ENCODE measurements at regions not wholly inside any gene's neighbourhood (a gene's known extent, or its start where the extent isn't known, plus 50 kb on each side); places are given as distances from the start of the nearest gene placed in this dataset.
"Not testable (repeated sequence)": the region's sequence is repeated elsewhere in the genome, so short reads cannot be mapped to it uniquely, and the experiment has no call there.

DNA sequence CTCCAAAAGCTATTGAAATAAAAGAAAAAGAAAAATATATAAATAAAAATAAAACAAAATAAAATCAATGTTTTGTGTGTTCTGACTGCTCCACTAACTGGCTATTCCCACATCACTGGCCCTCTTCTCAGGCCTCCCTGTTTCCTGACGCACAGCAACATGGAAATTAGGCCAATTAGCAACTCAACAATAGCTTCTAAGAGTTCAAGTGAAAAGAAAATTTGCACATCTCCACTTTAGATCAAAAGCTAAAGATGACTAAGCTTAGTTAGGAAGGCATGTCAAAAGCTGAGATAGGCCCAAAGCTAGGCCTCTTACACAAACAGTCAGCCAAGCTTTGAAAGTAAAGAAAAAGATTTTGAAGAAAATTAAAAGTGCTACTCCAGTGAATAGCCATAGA is 200.8 kb downstream of the DUSP6 start:
- no peak for DNase-seq

DNA sequence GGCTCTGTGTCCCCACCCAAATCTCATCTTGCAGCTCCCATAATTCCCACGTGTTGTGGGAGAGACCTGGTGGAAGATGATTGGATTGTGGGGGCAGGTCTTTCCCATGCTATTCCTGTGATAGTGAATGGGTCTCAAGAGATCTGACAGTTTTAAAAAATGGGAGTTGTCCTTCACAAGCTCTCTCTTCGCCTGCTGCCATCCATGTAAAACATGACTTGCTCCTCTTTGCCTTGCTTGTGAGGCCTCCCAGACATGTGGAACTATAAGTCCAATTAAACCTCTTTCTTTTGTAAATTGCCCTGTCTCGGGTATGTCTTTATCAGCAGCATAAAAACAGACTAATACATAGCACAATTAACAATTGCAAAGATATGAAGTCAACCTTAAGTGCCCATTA is 201.5 kb downstream of the DUSP6 start:
- not testable (repeated sequence) for DNase-seq

DNA sequence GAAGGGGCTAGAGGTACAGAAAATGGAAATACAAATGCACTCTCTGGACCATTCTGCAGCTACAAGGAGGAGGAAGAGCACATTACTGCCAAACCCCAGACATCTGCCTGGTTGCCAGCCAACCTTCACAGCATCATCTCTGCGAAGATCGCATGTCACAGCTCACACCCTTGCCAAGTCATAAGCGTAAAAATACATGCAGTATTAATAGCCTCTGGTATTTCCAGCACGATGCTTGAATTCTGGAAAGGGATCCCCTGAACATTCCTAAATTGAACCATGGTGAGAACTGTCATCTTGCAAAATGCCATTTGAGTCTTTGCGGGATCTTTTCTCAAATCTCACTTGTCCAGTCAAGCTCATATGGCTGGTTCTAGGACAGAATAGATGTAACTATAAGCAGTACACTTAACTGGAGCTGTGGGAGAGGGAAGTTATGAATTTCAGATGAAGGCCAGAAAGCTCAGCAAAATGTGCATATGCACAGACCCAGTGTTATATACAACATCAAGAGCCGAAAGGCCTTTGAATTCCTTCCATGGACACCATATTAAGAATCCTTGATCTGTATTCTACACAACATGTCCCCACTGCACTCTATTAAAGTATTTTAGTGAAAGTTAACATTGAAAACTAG is 211.6 kb downstream of the DUSP6 start:
- no peak for DNase-seq

DNA sequence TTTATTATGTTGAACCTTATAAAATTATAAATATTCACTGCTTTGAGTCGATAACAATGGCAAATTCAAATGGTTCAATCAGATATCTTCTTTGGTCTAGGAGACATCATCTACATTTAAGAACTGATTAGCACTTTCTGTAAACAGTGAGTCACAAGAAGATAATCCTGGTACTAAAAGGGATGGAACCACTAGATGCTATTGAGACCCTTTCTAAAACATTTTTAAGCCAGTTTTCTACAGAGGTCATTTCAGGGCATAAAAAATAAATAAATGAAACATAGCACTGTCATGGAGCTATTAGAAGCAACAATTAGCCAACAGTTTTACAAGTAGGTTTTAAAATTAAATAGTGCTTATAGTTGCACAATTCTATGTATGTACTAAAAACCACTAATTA is 212.2 kb downstream of the DUSP6 start:
- no peak for DNase-seq

DNA sequence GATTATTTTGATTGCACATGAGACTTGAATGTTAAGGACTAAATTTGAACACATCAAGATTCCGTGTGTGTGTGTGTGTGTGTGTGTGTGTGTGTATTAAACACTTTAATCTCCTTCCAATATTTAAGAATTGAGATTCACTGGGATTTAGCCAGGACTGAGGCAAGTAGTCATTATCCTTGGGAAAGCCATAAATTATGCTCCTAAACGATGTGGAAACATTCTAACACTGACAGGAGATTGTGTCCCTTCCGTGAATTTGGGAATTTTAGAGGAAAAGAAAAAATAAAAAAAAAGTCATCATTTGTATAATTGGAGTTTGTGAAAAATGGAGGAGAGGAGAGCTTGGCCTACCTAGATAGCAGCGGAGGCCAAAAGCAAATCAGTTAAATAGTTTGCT is 212.9 kb downstream of the DUSP6 start:
- no peak for DNase-seq

DNA sequence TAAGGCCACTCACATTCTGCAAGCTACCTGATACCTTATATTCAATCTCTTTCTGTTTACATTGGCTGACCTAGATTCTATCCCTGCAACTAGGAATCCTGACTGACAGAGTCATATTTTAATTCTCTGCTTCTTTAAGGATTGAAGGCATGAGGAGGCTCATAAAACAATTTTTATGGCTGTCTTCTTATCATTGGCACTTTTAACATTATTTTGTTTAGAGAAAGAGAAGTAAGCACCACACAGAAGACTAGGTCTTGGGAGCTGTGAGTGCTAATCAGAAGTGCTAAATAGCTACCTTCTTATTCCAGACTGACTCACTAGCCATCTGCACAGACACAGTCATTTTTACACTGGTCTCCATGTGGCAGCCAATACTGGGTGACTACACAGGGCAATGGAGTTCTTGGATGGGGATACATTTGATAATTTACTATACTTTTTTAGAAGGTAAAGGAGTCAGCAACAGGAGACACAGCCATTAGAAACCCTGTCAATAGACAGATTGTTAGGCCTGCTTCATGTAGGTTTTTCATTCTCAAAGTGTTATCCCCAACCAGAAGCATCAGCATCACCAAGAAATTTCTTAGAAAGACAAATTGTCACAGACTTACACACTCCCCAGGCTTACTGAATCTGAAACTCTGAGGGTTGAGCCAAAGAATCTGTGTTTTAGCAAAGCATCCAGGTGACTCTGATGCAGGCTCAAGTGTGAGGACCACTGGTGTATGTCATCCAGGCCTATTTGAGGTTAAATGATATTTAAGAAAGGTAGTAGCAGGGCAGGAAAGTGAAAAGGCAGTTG is 214.1 kb downstream of the DUSP6 start:
- no peak for DNase-seq

DNA sequence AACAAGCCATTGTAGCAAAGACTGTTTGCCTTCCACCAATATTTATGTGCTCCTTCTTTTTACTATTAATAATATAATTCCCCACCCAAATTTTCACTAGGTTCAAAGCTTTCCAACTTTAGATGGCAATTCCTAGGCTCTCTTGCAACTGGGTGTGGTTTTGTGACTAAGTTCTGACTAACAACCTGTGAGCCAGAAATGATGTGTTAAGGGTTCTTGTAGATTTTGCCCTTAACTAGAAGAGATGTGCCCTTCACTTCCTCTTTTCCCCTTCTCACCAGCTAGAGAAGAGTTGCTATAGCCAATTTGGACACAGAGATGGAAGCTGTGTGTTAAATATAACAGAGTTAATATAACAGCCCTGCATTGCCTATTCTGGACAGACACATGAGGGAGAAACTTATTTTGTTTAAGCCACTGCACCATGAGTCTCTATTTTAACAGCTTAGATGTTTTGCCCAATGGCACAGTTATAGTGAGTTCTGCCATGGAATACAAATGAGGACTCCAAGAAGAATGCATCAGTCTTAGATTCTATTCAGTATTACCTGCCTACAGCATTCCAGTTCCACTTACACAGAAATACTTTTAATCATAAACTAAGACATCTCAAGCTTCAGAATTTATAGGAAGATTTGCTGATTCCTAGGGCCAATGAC is 216.2 kb downstream of the DUSP6 start:
- no peak for DNase-seq

DNA sequence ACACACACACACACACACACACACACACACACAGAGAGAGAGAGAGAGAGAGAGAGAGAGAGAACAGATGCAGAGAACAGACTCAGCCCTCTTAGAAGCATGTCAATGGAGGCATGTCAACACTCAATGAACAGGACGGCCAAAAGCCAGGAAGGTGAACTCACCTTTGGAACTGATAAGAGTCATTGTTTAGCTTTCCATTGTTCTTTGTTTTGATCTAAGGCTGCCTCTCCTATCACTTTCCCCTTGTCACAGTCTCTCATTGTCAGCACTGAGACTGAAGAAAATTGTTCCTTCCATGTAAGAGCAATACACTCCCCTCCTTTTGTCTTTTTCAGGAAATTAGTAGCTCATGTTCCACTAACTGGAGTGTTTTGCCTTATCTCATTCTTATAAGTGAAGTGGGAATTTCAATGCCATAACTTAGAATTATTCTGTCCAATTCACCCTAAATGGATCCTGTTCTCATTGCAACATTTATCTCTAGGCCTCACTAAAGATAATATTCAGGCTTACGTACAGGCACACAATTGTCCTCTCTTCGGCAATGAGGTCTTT is 218.0 kb downstream of the DUSP6 start:
- DNase-seq, result no peak

DNA sequence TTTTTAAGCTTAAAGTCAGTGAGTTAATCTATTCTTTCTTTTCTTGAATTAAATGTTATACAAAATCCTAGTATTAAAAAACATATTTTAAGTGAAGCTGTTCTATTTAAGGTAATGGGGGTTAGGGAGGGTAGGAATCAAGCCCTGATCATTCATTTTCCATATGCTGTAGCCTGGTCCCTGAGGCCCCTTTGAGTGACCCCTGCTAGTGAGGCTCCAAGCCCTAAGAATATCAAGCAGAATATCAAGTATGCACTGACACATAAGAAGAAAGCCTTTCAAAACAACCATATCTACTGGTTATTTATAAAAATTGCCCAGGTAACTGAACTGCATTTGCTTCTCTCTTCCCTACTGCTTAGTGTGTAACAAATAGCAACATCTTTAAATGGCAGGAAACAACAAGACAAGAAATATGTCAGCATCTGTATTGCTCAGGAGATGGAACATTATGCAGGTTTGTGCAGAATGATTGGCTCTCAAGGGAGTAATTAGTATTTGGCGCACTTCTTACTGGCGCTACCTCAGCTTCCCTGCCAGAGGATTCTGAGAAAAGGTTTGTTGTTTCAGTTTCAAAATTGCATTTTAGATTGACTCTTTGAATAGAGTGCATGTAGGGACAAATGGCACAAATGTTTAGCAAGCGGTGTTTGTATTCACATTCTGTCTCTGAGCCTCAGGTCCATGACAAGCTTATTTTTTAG is 223.0 kb downstream of the DUSP6 start:
- DNase-seq, result no peak

DNA sequence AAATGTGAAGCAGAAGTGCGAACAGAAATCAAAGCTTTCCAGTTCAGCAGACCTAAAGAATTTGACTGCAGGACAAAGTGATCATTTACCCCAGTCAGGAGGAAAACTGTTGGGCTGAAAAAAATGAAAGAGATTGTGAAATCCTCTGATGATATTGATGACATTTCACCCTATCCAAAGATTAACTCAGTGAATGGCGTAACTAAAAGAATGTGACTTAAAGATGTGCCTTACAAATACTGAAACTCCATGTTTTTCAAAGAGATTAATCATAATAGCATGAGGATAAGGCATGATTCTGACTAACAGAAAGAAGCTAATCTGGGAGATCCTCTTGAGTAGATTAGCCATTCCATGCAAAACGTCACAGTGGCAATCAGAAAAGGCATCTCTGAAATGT is 225.6 kb downstream of the DUSP6 start:
- DNase-seq, result no peak

DNA sequence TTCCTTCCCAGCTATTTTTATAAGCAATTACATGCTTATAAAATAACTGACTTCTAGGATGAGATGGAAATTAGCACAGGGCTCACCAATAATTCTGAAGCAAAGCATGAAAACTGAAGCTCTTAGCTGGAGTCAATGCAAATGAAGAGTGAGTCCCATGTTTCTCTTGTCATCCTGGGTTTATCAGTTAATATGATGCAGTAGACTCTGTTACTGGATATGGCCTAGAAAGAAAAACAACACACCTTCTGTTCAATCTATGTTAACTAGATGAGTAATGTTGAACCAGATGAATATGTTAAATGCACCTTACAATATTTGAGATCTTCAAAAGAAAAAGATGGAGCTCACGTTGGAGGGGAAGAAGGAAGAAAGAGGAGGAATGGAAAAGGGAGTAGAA is 229.4 kb downstream of the DUSP6 start:
- no peak for DNase-seq

DNA sequence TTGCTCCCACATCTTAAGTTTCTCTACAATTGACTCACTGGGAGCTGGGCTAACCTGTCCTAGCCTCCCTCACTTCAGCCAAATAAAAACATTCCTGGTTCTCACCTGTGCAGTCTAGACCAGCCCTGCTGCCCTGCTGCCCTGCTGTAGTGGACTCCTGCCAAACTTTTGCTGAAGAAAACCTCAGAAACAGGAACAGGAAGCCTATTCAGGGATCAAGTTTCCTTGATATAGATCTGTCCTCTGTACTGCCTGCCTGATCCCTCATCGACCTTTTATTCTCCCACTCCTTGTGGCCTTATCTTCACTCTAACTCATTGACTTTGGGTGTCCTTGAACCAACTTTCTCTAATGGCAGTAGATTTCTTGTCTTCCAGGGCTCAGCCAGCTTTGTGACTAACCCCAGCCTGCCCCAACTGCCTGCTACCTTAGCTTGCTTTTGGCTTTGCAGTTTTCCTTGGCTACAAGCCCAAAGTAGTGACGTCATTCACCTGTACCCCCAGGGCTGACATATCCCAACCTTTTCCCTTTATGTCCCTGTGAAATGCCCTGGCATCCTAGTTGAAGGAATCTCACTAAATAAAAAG is 234.8 kb downstream of the DUSP6 start:
- no peak for DNase-seq

DNA sequence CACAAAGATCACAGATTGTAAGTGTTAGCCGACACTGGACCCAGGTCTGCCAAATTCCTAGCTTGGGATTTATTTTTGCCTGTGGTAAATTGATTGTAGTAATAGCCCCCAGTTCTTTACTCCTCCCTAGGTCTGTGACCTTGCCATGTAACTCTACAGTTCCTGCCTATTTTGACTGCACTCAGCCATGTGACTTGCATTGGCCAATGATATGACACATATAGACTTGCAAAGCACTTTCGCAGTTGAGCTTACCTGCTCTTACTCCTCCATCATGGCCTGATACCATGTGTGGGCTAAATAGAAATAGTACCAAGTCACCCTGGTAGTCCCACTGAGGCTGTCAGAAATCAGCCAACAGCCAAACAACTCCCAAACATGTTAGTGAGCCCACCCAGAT is 240.3 kb downstream of the DUSP6 start:
- no peak for DNase-seq

DNA sequence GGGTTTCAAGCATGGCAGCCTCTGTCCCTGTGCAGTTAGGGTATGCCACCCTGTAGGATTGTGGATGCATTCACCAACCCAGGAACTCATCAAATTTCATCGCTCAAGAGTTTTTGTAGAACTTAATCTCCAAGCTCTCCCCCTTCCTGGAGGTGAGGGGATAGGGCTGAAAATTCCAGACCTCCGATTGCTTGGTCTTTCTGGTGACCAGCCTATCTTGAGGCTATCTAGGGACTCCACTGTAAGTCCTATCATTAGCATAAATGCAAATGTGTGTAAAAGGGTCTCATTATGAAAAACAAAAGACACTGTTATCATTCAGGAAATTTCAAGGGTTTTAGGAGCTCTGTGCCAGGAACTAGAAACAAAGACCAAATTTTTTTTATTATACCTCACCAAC is 244.0 kb downstream of the DUSP6 start:
- no peak for DNase-seq

DNA sequence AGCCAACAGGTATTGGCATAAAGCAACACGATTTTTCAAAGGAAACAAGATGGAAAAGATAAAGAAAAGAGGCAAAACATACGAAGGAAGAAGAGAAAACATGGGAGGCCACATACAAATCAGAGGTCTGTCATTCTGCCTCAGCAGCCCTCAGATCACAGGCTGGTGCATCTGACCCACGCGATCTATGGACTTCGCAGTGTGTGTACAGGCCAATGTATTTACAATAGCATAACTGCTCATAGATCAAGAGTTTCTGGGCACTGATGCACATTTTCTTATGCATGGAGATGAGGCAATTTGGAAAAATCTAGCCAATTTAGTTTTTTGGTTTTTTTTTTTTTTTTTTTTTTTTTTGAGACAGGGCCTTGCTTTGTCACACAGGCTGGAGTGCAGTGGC is 245.4 kb downstream of the DUSP6 start:
- no peak for DNase-seq

DNA sequence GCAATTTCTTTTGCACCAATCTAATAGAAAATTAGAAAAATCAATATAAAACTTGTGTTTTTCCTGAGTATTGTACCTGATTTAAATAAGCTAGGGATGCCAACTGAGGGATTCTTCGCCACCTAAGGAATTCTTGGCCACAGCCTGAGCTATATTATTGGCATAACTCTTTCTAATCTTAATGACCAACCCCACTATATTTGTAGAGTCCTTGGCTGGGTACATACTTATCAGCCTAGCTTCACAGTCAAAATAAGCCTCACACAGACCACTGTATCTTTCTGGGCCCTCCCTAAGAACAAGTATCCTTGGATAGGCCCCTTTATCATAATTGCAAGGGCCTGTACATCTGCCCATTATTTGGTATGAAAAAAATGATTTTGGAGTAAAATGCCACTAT is 247.1 kb downstream of the DUSP6 start:
- no peak for DNase-seq

DNA sequence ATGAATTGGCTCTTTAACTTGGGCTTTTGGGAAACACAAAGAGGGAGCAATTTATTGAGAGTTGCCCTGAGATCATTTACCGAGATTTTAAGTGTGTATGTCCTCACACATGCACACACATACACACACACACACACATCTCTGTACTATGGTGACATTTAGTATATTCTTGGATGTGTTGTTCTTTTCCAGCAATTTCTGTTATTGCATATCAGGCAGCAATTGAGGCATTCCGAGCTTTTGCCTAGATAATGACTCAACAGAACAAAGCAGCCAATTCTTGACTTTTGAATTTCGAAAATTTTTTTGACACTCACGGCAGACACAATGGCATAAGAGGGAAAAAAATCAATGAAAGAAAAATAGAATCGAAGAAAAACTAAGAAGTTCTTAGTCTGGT is 248.5 kb downstream of the DUSP6 start:
- no peak for DNase-seq

DNA sequence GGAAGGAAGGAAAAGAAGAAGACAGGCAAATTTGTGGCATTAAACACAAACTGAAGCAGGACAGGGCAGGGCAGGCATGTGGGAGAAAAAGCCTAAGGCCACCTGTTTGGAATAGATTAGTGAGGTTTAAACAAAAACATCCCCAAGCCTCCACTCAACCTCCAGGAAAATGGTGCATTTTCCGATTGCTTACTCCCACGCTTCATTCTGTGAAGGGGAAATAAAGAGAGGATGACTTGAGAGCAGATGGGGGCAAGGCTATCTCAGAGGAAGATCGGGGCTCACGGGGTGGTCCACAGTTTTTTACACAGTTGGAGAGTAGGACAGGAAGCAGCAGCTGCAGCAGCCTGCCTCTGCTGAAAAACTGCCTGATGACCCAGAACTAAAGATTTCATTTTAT is 250.9 kb downstream of the DUSP6 start:
- DNase-seq, result no peak

DNA sequence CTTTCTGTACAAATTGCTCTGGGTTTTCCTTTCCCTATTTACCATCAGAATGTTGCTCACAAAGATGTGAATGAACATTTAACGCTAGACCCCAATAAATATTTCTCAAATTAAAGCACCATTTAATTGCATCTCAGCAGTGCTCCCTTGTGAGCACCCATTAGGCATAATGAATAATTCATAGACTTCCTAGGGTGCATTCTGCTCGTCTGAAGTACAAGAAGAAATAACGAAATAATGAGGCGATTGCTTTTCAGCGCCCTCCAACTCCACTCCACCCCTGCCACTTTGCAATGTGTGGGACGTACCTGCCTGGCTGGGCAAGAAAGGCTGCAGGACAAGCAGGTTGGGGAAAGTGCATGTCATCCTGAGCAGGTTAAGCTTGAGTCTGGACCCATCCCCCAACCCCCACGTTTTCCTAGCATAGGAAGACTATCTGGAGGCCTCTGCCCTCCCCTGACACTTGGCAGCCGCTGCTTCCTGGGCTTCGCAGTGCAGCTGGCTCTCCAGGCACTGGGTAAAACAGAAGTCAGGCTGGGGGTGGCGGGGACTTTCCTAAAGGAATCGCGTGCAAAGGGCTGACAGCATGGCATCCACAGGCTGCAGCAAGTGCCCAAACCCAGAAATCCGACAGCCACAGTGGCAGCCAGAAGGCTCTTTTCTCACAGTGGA is 253.7 kb downstream of the DUSP6 start:
- no peak for DNase-seq

DNA sequence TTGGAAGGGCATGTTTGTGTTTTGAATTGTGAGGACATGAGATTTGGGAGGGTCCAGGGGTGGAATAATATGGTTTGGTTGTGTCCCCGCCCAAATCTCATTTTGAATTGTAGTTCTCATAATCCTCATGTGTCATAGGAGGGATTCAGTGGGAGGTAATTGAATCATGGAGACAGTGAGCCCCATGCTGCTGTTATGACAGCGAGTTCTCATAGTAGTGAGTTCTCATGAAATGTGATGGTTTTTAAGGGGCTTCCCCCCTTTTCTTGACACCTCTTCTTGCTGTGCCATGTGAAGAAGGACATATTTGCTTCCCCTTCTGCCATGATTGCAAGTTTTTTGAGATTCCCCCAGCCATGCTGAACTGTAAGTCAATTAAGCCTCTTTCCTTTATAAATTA is 260.0 kb downstream of the DUSP6 start:
- DNase-seq, result peak; percentile 7

DNA sequence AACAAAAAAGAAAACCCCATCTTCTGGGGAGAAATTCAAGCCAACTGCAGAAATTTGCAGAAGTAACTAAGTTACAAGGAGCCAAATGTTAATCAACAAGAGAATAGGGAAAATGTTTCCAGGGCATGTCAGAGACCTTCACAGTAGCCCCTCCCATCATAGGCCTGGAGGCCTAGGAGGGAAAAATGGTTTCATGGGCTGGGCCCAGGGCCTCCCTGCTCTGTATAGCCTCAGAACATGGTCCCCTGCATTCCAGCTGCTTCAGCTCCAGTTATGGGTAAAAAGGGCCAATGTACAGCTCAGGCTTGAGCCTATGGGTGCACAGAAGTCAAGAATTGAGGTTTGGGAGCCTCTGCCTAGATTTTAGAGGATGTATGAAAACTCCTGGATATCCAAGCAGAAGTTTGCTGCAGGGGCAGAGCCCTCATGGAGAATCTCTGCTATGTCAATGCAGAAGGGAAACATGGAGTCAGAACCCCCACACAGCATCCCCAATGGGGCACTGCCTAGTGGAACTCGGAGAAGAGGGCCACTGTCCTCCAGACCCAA is 260.9 kb downstream of the DUSP6 start:
- DNase-seq, result no peak

DNA sequence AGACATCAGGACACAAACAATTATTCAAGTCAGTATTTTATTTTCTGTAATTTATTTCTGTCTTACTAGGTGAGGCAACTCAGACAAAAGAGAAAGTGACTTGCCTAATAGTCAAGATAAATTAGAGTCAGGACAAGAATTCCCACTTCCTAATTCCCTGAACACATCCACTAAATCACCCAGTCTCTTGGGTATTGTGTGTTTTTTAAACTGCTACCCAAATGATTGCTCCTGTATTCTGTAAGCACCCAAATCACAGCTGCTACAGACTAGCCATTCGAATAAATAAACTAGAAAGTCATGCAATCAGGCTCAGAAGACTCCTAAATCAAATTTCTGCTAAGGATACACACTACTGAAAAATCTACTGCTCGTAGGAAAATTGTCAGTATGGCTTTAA is 263.0 kb downstream of the DUSP6 start:
- DNase-seq, result no peak
